SK-N-MC (cell line): ENCODE measurements at regions not wholly inside any gene's neighbourhood (a gene's known extent, or its start where the extent isn't known, plus 50 kb on each side); places are given as distances from the start of the nearest gene placed in this dataset.

Source experiments
- EZH2 ChIP-seq: fragments of 200-600 bp; sonication (generic); IDR thresholded peaks from one replicate; pipeline ENCODE4 v1.6.1; 2017; ENCODE audit warnings: antibody characterized with exemption
- POLR2AphosphoS5 ChIP-seq: IDR thresholded peaks from 2 replicates; pipeline ENCODE4 v1.6.1; 2012; ENCODE audit warnings: mild to moderate bottlenecking, low read depth, low read length, borderline replicate concordance

GRCh38 chr6:28586962-28587745 is 61.5 kb downstream of the GPX5 start:
- TF ChIP-seq POLR2AphosphoS5 (peak; percentile 91), EZH2 (no peak)
